NCI-H1436 treated with DMSO at 0.1 percent for 48 hours (cell line): ENCODE measurements at regions not wholly inside any gene's neighbourhood (a gene's known extent, or its start where the extent isn't known, plus 50 kb on each side); places are given as distances from the start of the nearest gene placed in this dataset.

Experiments used
- DNase-seq: peaks from one replicate; lab custom pipeline; 2025; lab: John Stamatoyannopoulos, UW

GRCh38 chr1:222171005-222171404 lies 376.9 kb downstream of the HHIPL2 start:
- DNase-seq = no peak

- DNase-seq = no peak
Measured at GRCh38 chr1:222168621-222169020, 379.3 kb downstream of the HHIPL2 start.

GRCh38 chr1:222167896-222168295 lies 380.0 kb downstream of the HHIPL2 start:
- no peak for DNase-seq

GRCh38 chr1:222167111-222167510 lies 380.8 kb downstream of the HHIPL2 start:
- no peak for DNase-seq

GRCh38 chr1:222165629-222166028 lies 382.3 kb downstream of the HHIPL2 start:
- no peak for DNase-seq

- DNase-seq = no peak
Measured at GRCh38 chr1:222163895-222164294, 384.0 kb downstream of the HHIPL2 start.

GRCh38 chr1:222161676-222162075 lies 386.2 kb downstream of the HHIPL2 start:
- DNase-seq = no peak

GRCh38 chr1:222157612-222158011 lies 390.3 kb downstream of the HHIPL2 start:
- DNase-seq = no peak

- no peak for DNase-seq
Measured at GRCh38 chr1:222140206-222140605, 398.3 kb upstream of the DUSP10 start.

GRCh38 chr1:222138095-222138494 lies 396.2 kb upstream of the DUSP10 start:
- no peak for DNase-seq

- DNase-seq = no peak
Measured at GRCh38 chr1:222136869-222137268, 395.0 kb upstream of the DUSP10 start.

- DNase-seq = no peak
Measured at GRCh38 chr1:222129041-222129440, 387.2 kb upstream of the DUSP10 start.

- DNase-seq = no peak
Measured at GRCh38 chr1:222127526-222128152, 385.8 kb upstream of the DUSP10 start.

GRCh38 chr1:222127096-222127495 lies 385.2 kb upstream of the DUSP10 start:
- no peak for DNase-seq

- no peak for DNase-seq
Measured at GRCh38 chr1:222126052-222126451, 384.2 kb upstream of the DUSP10 start.

GRCh38 chr1:222124602-222125001 lies 382.7 kb upstream of the DUSP10 start:
- DNase-seq = no peak

- no peak for DNase-seq
Measured at GRCh38 chr1:222123111-222123510, 381.2 kb upstream of the DUSP10 start.

GRCh38 chr1:222117809-222118208 lies 375.9 kb upstream of the DUSP10 start:
- no peak for DNase-seq

GRCh38 chr1:222114536-222115156 lies 372.8 kb upstream of the DUSP10 start:
- no peak for DNase-seq

GRCh38 chr1:222109836-222110235 lies 367.9 kb upstream of the DUSP10 start:
- no peak for DNase-seq

- no peak for DNase-seq
Measured at GRCh38 chr1:222107975-222108374, 366.1 kb upstream of the DUSP10 start.

- no peak for DNase-seq
Measured at GRCh38 chr1:222107267-222107666, 365.4 kb upstream of the DUSP10 start.

GRCh38 chr1:222106377-222106776 lies 364.5 kb upstream of the DUSP10 start:
- no peak for DNase-seq

- DNase-seq = no peak
Measured at GRCh38 chr1:222105861-222106260, 364.0 kb upstream of the DUSP10 start.
